ENCODE measurements at regions not wholly inside any gene's neighbourhood (a gene's known extent, or its start where the extent isn't known, plus 50 kb on each side); places are given as distances from the start of the nearest gene placed in this dataset.

DNA sequence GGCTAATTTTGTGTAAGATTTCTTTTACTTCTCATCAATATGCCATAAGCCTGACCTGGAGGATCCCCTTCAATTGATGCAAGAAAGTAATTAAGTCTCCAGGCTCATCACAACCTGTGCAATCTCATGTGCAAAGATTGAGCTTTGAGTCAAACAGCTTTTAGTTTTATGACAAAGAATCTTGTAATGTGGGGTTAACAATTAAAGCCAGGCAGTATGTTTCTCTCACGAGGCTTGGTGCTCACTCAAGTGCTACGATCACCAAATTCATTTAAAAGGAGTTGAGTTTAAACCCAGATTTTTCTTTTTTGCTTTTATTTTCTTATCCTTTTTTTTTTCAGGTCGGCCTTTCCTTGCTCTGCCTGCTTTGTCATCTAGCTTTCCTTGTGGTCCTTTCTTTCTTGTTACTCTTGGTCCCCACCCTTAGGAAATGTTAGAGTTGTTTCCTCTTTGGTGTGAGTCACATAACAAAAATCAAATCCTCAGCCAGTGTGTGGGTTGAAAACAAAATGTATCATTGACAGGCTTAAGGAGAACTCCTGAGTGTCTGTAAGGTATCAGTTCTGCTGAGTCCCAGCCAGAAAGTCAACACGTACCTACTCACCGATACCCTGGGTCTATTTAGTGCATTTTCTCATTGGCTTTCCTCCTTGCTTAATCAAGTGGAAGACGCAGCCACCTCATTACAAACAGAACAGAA is 1037.2 kb downstream of the ADGRL2 start:
- Histone ChIP-seq H3K9ac (no peak overlapping the region), H3K4me3 (ENCODE audit: low read depth, low read length) (no peak overlapping the region), H3K4me2 (ENCODE audit: low read length) (no peak overlapping the region), H2AFZ (no peak overlapping the region), H3K9me3 (ENCODE audit: control insufficient read depth, low read length) (no peaks in the 10 kb centered on the region), H3K4me1 (no peaks in the 10 kb centered on the region), H3K27ac (no peak overlapping the region), H3K36me3 (ENCODE audit: control insufficient read depth, insufficient read depth, low read length) (no peaks in the 10 kb centered on the region), H3K27me3 (ENCODE audit: control insufficient read depth, insufficient read depth, low read length) (no peaks in the 10 kb centered on the region), H3K79me2 (no peaks in the 10 kb centered on the region)
- TF ChIP-seq, protein P1, sequence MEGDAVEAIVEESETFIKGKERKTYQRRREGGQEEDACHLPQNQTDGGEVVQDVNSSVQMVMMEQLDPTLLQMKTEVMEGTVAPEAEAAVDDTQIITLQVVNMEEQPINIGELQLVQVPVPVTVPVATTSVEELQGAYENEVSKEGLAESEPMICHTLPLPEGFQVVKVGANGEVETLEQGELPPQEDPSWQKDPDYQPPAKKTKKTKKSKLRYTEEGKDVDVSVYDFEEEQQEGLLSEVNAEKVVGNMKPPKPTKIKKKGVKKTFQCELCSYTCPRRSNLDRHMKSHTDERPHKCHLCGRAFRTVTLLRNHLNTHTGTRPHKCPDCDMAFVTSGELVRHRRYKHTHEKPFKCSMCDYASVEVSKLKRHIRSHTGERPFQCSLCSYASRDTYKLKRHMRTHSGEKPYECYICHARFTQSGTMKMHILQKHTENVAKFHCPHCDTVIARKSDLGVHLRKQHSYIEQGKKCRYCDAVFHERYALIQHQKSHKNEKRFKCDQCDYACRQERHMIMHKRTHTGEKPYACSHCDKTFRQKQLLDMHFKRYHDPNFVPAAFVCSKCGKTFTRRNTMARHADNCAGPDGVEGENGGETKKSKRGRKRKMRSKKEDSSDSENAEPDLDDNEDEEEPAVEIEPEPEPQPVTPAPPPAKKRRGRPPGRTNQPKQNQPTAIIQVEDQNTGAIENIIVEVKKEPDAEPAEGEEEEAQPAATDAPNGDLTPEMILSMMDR (IDR thresholded peaks at IDR 0.05): no peak

DNA sequence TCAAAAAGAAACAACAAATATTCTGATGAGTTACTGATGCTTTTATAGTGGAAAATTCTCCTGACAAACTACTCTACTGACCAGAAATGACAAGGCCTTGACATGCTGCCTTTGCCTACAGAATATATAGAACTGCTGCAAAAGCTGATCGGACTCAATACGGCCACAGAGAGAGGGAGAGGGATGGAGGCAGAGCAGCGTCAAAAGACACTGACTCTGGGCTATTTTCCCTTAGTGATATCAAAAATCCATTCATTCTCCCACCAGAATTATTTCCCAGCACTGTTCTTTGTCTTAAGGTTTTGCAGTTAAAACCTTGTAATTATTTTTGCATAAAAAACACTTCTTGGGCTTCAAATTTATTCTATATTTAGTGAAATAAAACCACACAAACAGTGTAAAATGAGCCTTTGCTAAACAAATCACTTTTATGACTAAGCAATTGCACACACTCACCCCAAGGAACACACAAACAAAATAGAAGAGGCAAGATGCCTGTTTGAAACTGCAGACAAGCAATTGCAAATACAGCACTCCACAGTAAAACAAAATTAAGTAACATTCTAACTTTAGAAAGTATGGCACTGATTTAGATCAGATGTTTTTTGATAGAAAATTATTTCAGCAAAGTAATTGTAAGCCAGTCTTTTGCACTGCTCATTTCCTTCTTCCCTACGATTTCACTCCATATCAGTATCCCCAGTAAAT is 1036.4 kb downstream of the ADGRL2 start:
- Histone ChIP-seq H3K36me3 (ENCODE audit: control insufficient read depth, insufficient read depth, low read length) (no peaks in the 10 kb centered on the region), H3K27me3 (ENCODE audit: control insufficient read depth, insufficient read depth, low read length) (no peaks in the 10 kb centered on the region), H3K79me2 (no peaks in the 10 kb centered on the region), H3K27ac (no peak overlapping the region), H3K4me3 (ENCODE audit: low read depth, low read length) (no peak overlapping the region), H3K4me2 (ENCODE audit: low read length) (no peak overlapping the region), H2AFZ (no peak overlapping the region), H3K9ac (no peak overlapping the region), H3K4me1 (no peaks in the 10 kb centered on the region), H3K9me3 (ENCODE audit: control insufficient read depth, low read length) (no peaks in the 10 kb centered on the region)
- TF ChIP-seq, protein P1 (IDR thresholded peaks at IDR 0.05): no peak

DNA sequence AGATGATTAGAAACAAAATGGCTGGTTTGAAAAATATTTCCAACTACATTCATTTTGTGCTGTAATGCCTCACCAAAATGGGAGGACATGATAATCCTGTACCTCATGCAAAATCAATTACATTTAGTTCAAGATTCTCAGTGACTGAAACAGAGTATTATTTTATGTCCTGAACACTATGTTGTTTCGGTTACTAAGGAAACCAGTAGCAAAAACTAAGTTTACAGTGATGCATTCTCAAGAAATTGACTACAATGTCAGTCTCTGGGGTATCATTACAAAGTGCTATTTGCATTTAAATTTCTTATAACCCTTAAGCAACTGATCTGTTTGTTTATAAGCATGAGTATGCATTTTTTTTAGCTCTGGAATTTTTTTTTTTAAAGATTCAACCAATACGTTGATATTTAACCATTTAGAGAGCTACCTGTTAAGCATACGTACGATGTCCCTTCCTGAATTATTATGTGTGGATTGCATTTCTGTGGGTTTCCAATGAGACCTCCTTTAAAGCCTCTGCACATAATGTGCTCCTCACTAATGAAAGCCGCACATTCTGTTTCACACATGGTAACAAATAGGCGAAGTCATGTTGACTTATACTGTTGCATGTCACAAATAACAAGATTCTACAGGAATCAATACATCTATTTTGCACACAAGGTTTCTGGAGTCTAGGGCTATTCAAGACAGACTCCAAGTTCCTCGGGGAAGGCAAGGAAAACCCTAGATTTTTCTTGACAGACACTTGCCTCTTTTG is 1035.7 kb downstream of the ADGRL2 start:
- Histone ChIP-seq H2AFZ (no peak overlapping the region), H3K4me2 (ENCODE audit: low read length) (no peak overlapping the region), H3K79me2 (no peaks in the 10 kb centered on the region), H3K27me3 (ENCODE audit: control insufficient read depth, insufficient read depth, low read length) (no peaks in the 10 kb centered on the region), H3K36me3 (ENCODE audit: control insufficient read depth, insufficient read depth, low read length) (no peaks in the 10 kb centered on the region), H3K27ac (no peak overlapping the region), H3K4me3 (ENCODE audit: low read depth, low read length) (no peak overlapping the region), H3K9me3 (ENCODE audit: control insufficient read depth, low read length) (no peaks in the 10 kb centered on the region), H3K9ac (no peak overlapping the region), H3K4me1 (no peaks in the 10 kb centered on the region)
- TF ChIP-seq, protein P1 (IDR thresholded peaks at IDR 0.05): no peak

DNA sequence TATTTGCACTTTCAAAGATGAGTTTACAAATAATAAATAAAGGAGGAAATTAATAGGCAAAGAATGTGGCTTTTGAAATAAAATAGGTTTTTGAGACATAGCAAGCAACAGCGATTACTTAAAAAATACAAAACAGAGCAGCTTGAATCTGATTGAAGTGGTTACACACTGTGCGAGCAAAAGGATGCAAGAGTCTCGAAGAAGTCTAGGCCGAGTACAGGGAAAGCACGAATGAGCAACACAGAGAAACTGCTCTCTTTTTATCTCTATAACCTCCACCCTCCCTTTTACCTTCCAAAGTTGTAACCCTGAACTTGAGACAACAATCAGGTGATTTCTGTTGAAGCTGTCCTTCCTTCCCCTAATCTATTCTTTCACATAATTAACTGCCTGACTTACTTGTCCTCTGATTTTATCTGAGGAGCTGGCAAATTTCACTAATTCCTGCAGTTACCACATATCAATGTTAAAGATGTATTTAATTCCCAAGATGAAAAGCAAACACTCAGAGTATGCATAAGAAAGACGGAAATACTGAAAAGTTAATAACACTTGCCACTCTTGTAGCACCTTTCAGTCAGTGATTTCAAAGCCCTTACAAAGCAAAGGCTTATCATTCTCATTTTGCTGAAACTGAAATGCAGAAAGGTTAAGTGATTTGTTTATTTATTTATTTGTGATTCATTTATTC is 1030.1 kb downstream of the ADGRL2 start:
- Histone ChIP-seq H3K4me1 (no peaks in the 10 kb centered on the region), H3K9ac (no peak overlapping the region), H3K4me3 (ENCODE audit: low read depth, low read length) (no peak overlapping the region), H3K27ac (no peak overlapping the region), H3K79me2 (no peaks in the 10 kb centered on the region), H3K36me3 (ENCODE audit: control insufficient read depth, insufficient read depth, low read length) (no peaks in the 10 kb centered on the region), H2AFZ (no peak overlapping the region), H3K9me3 (ENCODE audit: control insufficient read depth, low read length) (no peaks in the 10 kb centered on the region), H3K27me3 (ENCODE audit: control insufficient read depth, insufficient read depth, low read length) (no peaks in the 10 kb centered on the region), H3K4me2 (ENCODE audit: low read length) (no peak overlapping the region)
- TF ChIP-seq, protein P1 (IDR thresholded peaks at IDR 0.05): no peak

Measured in parathyroid adenoma (tissue), 2 donors.